ENCODE measurements at regions not wholly inside any gene's neighbourhood (a gene's known extent, or its start where the extent isn't known, plus 50 kb on each side); places are given as distances from the start of the nearest gene placed in this dataset.

DNA sequence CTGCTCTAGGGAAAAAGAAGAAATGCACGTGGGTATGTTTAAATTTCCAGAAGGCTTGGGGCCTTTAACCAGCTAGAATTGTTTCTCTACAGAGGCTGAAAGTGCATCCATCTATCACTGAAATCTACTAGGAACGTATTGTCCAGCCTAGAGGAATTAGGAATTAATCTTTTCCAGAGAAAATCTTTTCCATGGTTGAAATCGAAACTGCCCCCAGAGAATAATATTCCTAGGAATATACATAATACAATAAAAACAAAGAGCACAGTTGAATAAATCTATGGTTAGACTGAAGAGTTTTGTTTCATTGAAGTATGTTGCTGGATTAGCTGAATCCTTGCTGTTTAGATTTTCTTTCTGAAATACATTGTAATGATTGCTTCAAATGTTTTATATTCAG, 378.5 kb downstream of the PLK2 start:
- H3K4me3 ChIP-seq (ENCODE audit: insufficient read length, low read depth) = no peak overlapping the region
- H3K4me1 ChIP-seq (ENCODE audit: insufficient read depth, insufficient read length) = no peaks in the 10 kb centered on the region
- TF ChIP-seq YY1 (IDR thresholded peaks at IDR 0.05; ENCODE audit: insufficient read depth, insufficient read length) (no peak), ZNF274 (IDR thresholded peaks at IDR 0.05; ENCODE audit: low read depth, low read length) (no peak), SUZ12 (IDR thresholded peaks at IDR 0.05; ENCODE audit: extremely low read depth, insufficient read depth, insufficient read length) (no peak)
- no peaks in the 10 kb centered on the region for H3K36me3 ChIP-seq (ENCODE audit: insufficient read depth, insufficient read length, low read length)
- H3K27me3 ChIP-seq (ENCODE audit: insufficient read depth, insufficient read length) = no peaks in the 10 kb centered on the region
- no peak overlapping the region for H3K9ac ChIP-seq (ENCODE audit: insufficient read length, low read depth)
- DNase-seq (ENCODE audit: low read depth, low spot score) = no peak
- no peaks in the 10 kb centered on the region for H3K9me3 ChIP-seq (ENCODE audit: insufficient read depth, low read length)

DNA sequence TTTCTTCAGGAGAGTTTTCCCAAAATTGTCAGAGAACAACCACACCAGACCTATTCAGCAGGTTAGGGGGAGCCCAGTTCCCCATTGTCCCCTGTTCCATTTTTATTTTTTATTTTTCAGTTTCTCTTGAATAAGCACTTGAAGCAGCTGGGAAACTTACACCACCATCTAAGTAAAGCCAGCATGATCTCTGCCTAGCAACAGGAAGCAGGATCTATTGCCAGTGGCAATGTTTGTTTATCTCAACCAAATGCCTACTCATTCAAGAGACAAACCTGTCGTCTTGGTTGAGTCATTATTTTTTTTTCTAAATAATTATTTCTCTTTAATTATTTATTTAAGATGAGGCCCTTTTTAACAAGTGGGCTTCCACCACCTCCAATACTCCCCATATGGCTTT, 379.3 kb downstream of the PLK2 start:
- no peak for TF ChIP-seq YY1 (IDR thresholded peaks at IDR 0.05; ENCODE audit: insufficient read depth, insufficient read length)
- no peak for TF ChIP-seq ZNF274 (IDR thresholded peaks at IDR 0.05; ENCODE audit: low read depth, low read length)
- TF ChIP-seq SUZ12 (IDR thresholded peaks at IDR 0.05; ENCODE audit: extremely low read depth, insufficient read depth, insufficient read length) = no peak

DNA sequence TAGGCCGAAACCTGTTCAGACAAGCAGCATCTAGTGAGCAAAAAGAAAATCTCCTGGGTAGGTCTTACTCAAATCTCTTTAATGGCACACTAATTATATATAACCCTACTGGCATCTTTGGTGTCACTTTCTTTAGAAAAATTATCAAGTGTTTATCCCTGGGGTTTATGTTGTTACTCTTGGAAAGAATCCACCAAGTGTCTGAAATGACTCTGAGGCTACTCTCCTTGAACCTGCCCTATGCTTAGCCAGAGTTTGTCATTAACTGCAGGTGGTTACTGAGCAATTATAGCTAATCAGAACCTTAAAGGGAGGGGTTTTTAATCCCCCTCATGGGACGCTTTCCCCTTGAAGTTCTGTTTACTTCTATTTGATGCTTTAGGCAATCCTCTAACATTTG, 381.9 kb downstream of the PLK2 start:
- no peak for DNase-seq (ENCODE audit: low read depth, low spot score)
- no peaks in the 10 kb centered on the region for H3K27me3 ChIP-seq (ENCODE audit: insufficient read depth, insufficient read length)
- H3K4me1 ChIP-seq (ENCODE audit: insufficient read depth, insufficient read length) = no peaks in the 10 kb centered on the region
- no peaks in the 10 kb centered on the region for H3K9me3 ChIP-seq (ENCODE audit: insufficient read depth, low read length)
- no peaks in the 10 kb centered on the region for H3K36me3 ChIP-seq (ENCODE audit: insufficient read depth, insufficient read length, low read length)
- TF ChIP-seq YY1 (IDR thresholded peaks at IDR 0.05; ENCODE audit: insufficient read depth, insufficient read length) = no peak
- no peak for TF ChIP-seq SUZ12 (IDR thresholded peaks at IDR 0.05; ENCODE audit: extremely low read depth, insufficient read depth, insufficient read length)
- TF ChIP-seq ZNF274 (IDR thresholded peaks at IDR 0.05; ENCODE audit: low read depth, low read length) = no peak
- H3K9ac ChIP-seq (ENCODE audit: insufficient read length, low read depth) = no peak overlapping the region
- no peak overlapping the region for H3K4me3 ChIP-seq (ENCODE audit: insufficient read length, low read depth)

More for the DNA sequence above, 379.3 kb downstream of the PLK2 start:
- Histone ChIP-seq H3K4me1 (ENCODE audit: insufficient read depth, insufficient read length) (no peaks in the 10 kb centered on the region), H3K9ac (ENCODE audit: insufficient read length, low read depth) (no peak overlapping the region), H3K27me3 (ENCODE audit: insufficient read depth, insufficient read length) (no peaks in the 10 kb centered on the region), H3K36me3 (ENCODE audit: insufficient read depth, insufficient read length, low read length) (no peaks in the 10 kb centered on the region), H3K9me3 (ENCODE audit: insufficient read depth, low read length) (no peaks in the 10 kb centered on the region), H3K4me3 (ENCODE audit: insufficient read length, low read depth) (no peak overlapping the region)
- DNase-seq (ENCODE audit: low read depth, low spot score) = no peak

DNA sequence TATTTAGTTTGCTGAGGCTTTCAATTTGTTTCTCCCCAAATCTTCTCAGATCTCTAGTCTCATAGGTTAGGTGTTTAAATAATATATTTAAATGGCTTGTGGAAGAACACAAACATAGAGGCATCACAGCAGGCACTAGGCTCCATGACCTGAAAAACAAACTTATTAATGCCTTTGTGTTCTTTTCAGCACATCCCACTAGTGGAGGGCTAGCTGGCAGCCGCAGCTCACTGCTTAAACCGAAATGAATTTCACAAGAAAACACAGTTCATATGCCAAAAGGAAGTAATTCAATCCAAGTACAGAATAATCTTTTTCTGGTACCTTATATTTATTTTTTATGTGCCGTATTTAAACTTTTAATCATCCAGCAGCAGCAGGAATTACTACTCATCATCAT, 382.5 kb downstream of the PLK2 start:
- TF ChIP-seq SUZ12 (IDR thresholded peaks at IDR 0.05; ENCODE audit: extremely low read depth, insufficient read depth, insufficient read length) (no peak), YY1 (IDR thresholded peaks at IDR 0.05; ENCODE audit: insufficient read depth, insufficient read length) (no peak), ZNF274 (IDR thresholded peaks at IDR 0.05; ENCODE audit: low read depth, low read length) (no peak)
- Histone ChIP-seq H3K4me1 (ENCODE audit: insufficient read depth, insufficient read length) (no peaks in the 10 kb centered on the region), H3K36me3 (ENCODE audit: insufficient read depth, insufficient read length, low read length) (no peaks in the 10 kb centered on the region), H3K9me3 (ENCODE audit: insufficient read depth, low read length) (no peaks in the 10 kb centered on the region), H3K4me3 (ENCODE audit: insufficient read length, low read depth) (no peak overlapping the region), H3K27me3 (ENCODE audit: insufficient read depth, insufficient read length) (no peaks in the 10 kb centered on the region), H3K9ac (ENCODE audit: insufficient read length, low read depth) (no peak overlapping the region)
- no peak for DNase-seq (ENCODE audit: low read depth, low spot score)

DNA sequence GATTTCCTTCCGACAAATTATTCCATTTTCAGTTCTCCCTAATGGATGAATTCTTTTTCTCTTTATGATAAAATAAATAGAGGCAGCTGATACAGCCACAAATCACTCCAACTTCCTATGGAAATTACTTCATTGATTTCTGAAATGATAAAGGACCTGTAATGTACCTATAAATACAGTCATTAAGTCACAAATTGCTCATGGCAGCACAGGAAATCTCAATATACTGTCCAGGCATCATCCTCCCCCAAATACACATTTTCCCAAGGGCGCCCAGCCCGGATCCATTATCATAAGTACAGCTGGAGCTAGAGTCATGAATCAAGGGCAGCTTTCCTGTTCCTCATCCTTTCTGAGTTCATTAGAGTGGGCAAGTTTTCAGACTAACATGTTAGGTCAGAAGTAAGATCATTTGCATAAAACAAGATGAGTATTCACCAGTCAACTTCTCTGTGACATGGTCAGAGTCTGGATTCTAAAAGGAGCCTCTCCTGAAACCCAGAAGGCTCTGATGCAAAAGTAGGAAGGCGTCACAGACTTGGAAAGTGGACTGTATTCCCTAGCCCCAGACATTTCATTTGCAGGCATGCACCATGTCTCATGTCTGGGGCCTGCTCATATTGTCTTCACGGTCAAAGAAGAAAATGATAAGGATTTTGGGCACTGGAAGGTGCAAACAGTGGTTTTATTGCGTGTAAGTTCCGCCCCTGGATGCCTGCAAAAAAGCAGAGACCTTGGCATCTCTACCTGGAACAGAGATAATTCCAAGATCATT, 383.2 kb downstream of the PLK2 start:
- no peak for DNase-seq (ENCODE audit: low read depth, low spot score)
- TF ChIP-seq YY1 (IDR thresholded peaks at IDR 0.05; ENCODE audit: insufficient read depth, insufficient read length) (no peak), ZNF274 (IDR thresholded peaks at IDR 0.05; ENCODE audit: low read depth, low read length) (no peak)
- Histone ChIP-seq H3K4me1 (ENCODE audit: insufficient read depth, insufficient read length) (no peaks in the 10 kb centered on the region), H3K4me3 (ENCODE audit: insufficient read length, low read depth) (no peak overlapping the region), H3K36me3 (ENCODE audit: insufficient read depth, insufficient read length, low read length) (no peaks in the 10 kb centered on the region), H3K9ac (ENCODE audit: insufficient read length, low read depth) (no peak overlapping the region), H3K27me3 (ENCODE audit: insufficient read depth, insufficient read length) (no peaks in the 10 kb centered on the region), H3K9me3 (ENCODE audit: insufficient read depth, low read length) (no peaks in the 10 kb centered on the region)

DNA sequence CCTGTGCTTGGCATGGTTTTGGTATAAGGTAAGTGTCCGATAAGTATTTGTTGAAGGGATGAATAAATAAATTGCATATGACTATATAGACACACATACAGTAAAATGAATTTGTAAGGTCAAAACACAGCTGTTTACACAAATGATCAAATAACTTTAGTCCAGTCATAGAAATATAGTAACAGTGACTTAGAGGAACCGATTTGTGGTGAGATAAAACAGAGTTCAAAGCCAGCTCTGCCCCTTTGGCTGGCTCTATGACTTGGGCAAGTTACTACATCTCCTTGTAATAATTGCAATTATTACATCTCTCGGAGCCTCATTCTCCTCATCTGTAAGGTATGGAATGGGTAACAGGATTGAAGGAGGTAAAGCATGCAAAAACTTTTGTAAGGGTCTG, 384.0 kb downstream of the PLK2 start:
- no peaks in the 10 kb centered on the region for H3K9me3 ChIP-seq (ENCODE audit: insufficient read depth, low read length)
- H3K9ac ChIP-seq (ENCODE audit: insufficient read length, low read depth) = no peak overlapping the region
- no peak overlapping the region for H3K4me3 ChIP-seq (ENCODE audit: insufficient read length, low read depth)
- H3K4me1 ChIP-seq (ENCODE audit: insufficient read depth, insufficient read length) = no peaks in the 10 kb centered on the region
- no peak for TF ChIP-seq YY1 (IDR thresholded peaks at IDR 0.05; ENCODE audit: insufficient read depth, insufficient read length)
- no peak for TF ChIP-seq SUZ12 (IDR thresholded peaks at IDR 0.05; ENCODE audit: extremely low read depth, insufficient read depth, insufficient read length)
- TF ChIP-seq ZNF274 (IDR thresholded peaks at IDR 0.05; ENCODE audit: low read depth, low read length) = no peak
- no peaks in the 10 kb centered on the region for H3K36me3 ChIP-seq (ENCODE audit: insufficient read depth, insufficient read length, low read length)
- H3K27me3 ChIP-seq (ENCODE audit: insufficient read depth, insufficient read length) = no peaks in the 10 kb centered on the region
- no peak for DNase-seq (ENCODE audit: low read depth, low spot score)

DNA sequence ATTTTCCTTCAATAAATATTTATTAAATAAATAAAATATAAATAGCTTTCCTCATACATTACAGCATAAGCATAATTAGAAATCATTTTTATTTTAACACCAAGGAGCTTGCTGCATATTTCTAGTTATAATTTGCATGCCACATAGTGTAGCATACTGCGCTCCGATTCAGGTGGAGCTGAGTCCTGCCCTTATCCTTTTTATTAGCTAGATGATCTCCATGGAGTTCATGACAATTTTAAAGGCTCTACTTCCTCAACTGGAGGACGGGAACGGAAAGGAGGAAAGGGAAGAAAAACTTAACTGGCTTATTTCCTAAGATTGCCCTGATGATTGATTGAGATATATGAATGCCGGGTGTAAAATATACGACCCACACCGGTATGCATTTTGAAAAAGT, 385.2 kb downstream of the PLK2 start:
- Histone ChIP-seq H3K27me3 (ENCODE audit: insufficient read depth, insufficient read length) (no peaks in the 10 kb centered on the region), H3K9me3 (ENCODE audit: insufficient read depth, low read length) (no peaks in the 10 kb centered on the region), H3K4me3 (ENCODE audit: insufficient read length, low read depth) (no peak overlapping the region), H3K4me1 (ENCODE audit: insufficient read depth, insufficient read length) (no peaks in the 10 kb centered on the region), H3K9ac (ENCODE audit: insufficient read length, low read depth) (no peak overlapping the region), H3K36me3 (ENCODE audit: insufficient read depth, insufficient read length, low read length) (no peaks in the 10 kb centered on the region)
- TF ChIP-seq YY1 (IDR thresholded peaks at IDR 0.05; ENCODE audit: insufficient read depth, insufficient read length) (no peak), ZNF274 (IDR thresholded peaks at IDR 0.05; ENCODE audit: low read depth, low read length) (no peak), SUZ12 (IDR thresholded peaks at IDR 0.05; ENCODE audit: extremely low read depth, insufficient read depth, insufficient read length) (no peak)
- DNase-seq (ENCODE audit: low read depth, low spot score) = no peak
